Pancreas (tissue), 10 donors: ENCODE measurements at regions not wholly inside any gene's neighbourhood (a gene's known extent, or its start where the extent isn't known, plus 50 kb on each side); places are given as distances from the start of the nearest gene placed in this dataset.
A peak's percentile ranks its signal among the peaks of the same experiment; 100 is the strongest.

ENCODE experiments used
- ATAC-seq, 4 donors: fragments of 200-7000 bp; cut with Tn5 transposase; one replicate each; pipeline versions ENCODE4 v1.8.0 to v1.9.1; 2020; ENCODE audit warnings: mild to moderate bottlenecking in 4 of 4, moderate library complexity in 4 of 4
- DNase-seq, 6 donors: peaks; one replicate each; pipeline ENCODE4 v3.0.0-alpha.2; 2020
- FAIRE-seq: peaks from 2 replicates; lab custom pipeline; 2012; peaks lifted over from hg19 to GRCh38; lab: Jason Lieb, UNC
- H3K27ac ChIP-seq, 4 donors: fragments of 200-600 bp; sonication (generic); 1 replicate in 3 of 4; 2 replicates in 1 of 4; pipeline versions ENCODE4 v1.5.0 to v1.8.0; 2020
- H3K27me3 ChIP-seq, 4 donors: fragments of 200-600 bp; one replicate each; pipeline ENCODE4 v1.8.0; 2021
- H3K36me3 ChIP-seq, 3 donors: fragments of 200-600 bp; sonication (generic) in 1 of 3; one replicate each; pipeline versions ENCODE4 v1.5.0 to v1.8.0; 2020 to 2021
- H3K4me1 ChIP-seq, 3 donors: fragments of 200-600 bp; one replicate each; pipeline ENCODE4 v1.8.0; 2021
- H3K4me3 ChIP-seq, 4 donors: fragments of 200-600 bp; sonication (generic) in 2 of 4; one replicate each; pipeline versions ENCODE4 v1.5.0 to v1.8.0; 2020 to 2021
- H3K9me3 ChIP-seq, 4 donors: fragments of 200-600 bp; one replicate each; pipeline ENCODE4 v1.8.0; 2021
- WGBS, 2 donors: extraction: QIAGEN DNeasy Blood & Tissue Kit; methylation state at CpG; one replicate each; pipeline ENCODE4 v1.1.7; 2013; 5-methylcytosine and 5-hydroxymethylcytosine counted together
- intact Hi-C, 3 donors: fragments of 100-400 bp; cut with DNase I; formaldehyde crosslinking; loops; one replicate each; pipeline versions ENCODE4 v1.11.1 to v1.14.2; 2022
- TF ChIP-seq, protein P1 (sequence below), 4 donors: fragments of 200-600 bp; sonication (generic) in 3 of 4; IDR thresholded peaks; one replicate each; pipeline versions ENCODE4 v1.5.0 to v1.8.0; 2021; ENCODE audit warnings: antibody characterized with exemption in 4 of 4
- donor health status: healthy with polysubstance abuse.
- donor health status: DM: no; HTN: no; CAD: no; lungs with moderate emphysema.
- donor health status: DM: no; HTN: no; CAD: no.
- donor health status: control.
- donor health status: control.
- donor health status: Bipolar disorder and iron deficiency.
- donor health status: DM: yes; HTN: yes; CAD: no.
- donor health status: DM: no; HTN: no; CAD: no.
- donor health status: DM: no; HTN: no; CAD: no.
- donor health status: DM: yes; HTN: yes; CAD: no.

DNA sequence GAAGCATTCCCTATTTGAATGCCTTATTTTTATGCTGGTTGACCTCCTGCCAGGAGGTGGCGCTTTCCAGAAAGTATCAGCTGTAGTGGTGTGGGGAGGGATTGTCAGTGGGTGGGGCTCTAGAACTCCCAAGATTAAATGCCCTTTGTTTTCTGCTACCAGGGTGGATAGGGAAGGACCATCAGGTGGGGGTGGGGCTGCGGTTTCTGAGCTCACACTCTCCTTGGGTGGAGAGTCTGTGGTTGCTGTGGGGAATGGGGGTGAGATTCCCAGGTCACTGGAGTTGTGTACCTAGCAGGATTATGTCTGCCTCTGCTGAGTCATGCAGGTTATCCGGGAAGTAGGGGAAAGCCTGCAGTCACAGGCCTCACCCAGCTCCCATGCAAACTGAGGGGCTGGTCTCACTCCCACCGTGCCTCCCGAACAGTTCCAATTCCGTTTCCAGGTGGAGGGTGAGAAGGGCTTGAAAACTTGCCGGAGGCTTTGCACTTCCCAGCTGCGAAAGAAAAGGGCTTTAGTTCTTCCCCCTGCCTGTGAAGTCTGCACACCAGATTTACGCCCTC is 68.3 kb downstream of the ALG10B start:
- DNase-seq (peak in 1 of 6 donors; percentile 8), FAIRE-seq (no peak), ATAC-seq (no peak)
- no peak overlapping the region for H3K4me3 ChIP-seq
- H3K27me3 ChIP-seq, result no peaks in the 10 kb centered on the region
- intact Hi-C loops, result no loop called here
- H3K9me3 ChIP-seq, result no peaks in the 10 kb centered on the region
- no peaks in the 10 kb centered on the region for H3K36me3 ChIP-seq
- TF ChIP-seq, protein P1, sequence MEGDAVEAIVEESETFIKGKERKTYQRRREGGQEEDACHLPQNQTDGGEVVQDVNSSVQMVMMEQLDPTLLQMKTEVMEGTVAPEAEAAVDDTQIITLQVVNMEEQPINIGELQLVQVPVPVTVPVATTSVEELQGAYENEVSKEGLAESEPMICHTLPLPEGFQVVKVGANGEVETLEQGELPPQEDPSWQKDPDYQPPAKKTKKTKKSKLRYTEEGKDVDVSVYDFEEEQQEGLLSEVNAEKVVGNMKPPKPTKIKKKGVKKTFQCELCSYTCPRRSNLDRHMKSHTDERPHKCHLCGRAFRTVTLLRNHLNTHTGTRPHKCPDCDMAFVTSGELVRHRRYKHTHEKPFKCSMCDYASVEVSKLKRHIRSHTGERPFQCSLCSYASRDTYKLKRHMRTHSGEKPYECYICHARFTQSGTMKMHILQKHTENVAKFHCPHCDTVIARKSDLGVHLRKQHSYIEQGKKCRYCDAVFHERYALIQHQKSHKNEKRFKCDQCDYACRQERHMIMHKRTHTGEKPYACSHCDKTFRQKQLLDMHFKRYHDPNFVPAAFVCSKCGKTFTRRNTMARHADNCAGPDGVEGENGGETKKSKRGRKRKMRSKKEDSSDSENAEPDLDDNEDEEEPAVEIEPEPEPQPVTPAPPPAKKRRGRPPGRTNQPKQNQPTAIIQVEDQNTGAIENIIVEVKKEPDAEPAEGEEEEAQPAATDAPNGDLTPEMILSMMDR (IDR thresholded peaks at IDR 0.05), result no peak
- no peaks in the 10 kb centered on the region for H3K4me1 ChIP-seq
- H3K27ac ChIP-seq, result no peak overlapping the region
- 62 to 67% methylated on average over 9 of the region's 9 CpGs for WGBS, 2 donors

GRCh38 chr12:38385486-38385885 is 68.9 kb downstream of the ALG10B start:
- Histone ChIP-seq H3K4me3 (no peak overlapping the region), H3K27me3 (no peaks in the 10 kb centered on the region), H3K36me3 (no peaks in the 10 kb centered on the region), H3K9me3 (no peaks in the 10 kb centered on the region), H3K27ac (no peak overlapping the region), H3K4me1 (no peaks in the 10 kb centered on the region)
- no peak for DNase-seq
- TF ChIP-seq, protein P1 (IDR thresholded peaks at IDR 0.05), result no peak
- no peak for FAIRE-seq
- ATAC-seq, result no peak
- WGBS, 2 donors, result 14 to 33% methylated on average over 1 of the region's 1 CpG
- intact Hi-C loops, result no loop called here

DNA sequence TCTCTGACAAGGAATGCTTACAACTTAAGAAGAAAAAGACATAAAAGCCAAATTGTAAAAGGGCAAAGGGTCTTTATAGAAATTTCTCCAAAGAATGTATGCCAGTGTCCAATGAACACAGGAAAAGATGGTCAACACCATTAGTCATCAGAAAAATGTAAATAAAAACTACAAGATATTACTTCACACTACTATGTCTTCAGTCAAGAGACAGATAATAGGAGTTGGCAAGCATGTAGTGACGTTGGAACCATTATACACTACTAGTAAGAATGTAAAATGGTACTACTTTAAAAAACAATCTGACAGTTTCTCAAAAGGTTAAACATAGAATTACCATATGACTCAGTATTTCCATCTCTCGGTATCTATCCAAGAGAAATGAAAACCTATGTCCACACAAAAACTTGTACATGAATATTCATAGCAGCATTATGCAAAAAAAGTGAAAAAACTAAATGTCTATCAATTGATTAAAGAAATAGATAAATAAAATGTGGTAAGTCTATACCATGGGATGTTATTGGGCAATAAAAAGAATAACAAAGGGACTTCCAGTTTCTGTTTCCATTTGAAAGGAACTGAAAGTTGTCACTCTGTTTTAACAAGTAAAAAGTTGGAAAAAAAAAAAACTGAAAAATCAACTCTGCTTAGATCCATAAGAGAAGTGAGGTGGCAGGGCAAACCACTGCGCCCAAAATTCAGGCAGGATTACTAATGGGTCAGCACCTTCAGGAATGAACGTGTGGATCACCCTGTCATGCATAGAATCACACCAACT is 69.8 kb downstream of the ALG10B start:
- H3K4me3 ChIP-seq, result no peak overlapping the region
- no peaks in the 10 kb centered on the region for H3K4me1 ChIP-seq
- ATAC-seq (peak in 1 of 4 donors; percentile 19), DNase-seq (no peak), FAIRE-seq (no peak)
- 33 to 45% methylated on average over 4 of the region's 4 CpGs for WGBS, 2 donors
- intact Hi-C loops, result no loop called here
- TF ChIP-seq, protein P1 (IDR thresholded peaks at IDR 0.05), result no peak
- no peaks in the 10 kb centered on the region for H3K27me3 ChIP-seq
- no peaks in the 10 kb centered on the region for H3K9me3 ChIP-seq
- no peak overlapping the region for H3K27ac ChIP-seq
- H3K36me3 ChIP-seq, result no peaks in the 10 kb centered on the region

DNA sequence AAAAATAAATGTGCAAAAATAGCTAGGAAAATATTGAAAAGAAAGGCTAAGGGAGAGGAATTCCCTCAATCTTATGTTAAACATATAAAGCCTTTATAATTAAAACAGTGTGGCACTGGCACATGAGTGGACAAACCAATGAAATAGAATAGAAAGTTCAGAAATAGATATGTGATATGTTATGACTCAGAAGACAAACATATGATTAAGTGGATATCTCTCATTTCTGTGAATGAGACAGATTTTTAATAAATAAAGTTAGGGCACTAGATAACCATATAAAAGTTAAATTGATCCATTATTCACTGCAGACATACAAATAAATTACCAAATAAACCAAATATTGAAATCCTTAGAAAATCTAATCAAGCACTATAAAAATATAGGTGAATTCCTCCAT is 73.0 kb downstream of the ALG10B start:
- Histone ChIP-seq H3K36me3 (no peaks in the 10 kb centered on the region), H3K9me3 (no peaks in the 10 kb centered on the region), H3K4me1 (no peaks in the 10 kb centered on the region), H3K27me3 (no peaks in the 10 kb centered on the region), H3K4me3 (no peak overlapping the region), H3K27ac (no peak overlapping the region)
- no peak for DNase-seq
- ATAC-seq, result no peak
- FAIRE-seq, result no peak
- intact Hi-C loops, result no loop called here
- TF ChIP-seq, protein P1 (IDR thresholded peaks at IDR 0.05), result no peak

DNA sequence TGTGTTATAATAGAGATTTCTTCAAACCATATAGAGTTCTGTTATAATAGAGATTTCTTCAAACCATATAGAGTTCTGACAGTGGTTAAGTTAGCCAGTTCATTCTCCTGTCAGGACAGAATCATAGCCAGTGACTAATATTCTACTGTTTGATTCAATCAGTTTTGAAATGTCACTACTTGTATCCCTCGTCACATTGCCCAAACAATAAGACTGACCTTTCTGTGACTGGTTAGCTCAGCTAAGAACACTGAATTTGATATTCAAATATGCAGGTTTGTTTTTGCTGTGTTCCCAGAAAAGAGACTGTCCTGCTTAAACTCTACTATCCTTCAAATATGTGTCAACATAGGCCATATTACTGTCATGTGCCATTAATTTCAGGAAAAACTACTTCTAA is 74.4 kb downstream of the ALG10B start:
- FAIRE-seq (no peak), DNase-seq (no peak), ATAC-seq (no peak)
- Histone ChIP-seq H3K4me1 (no peaks in the 10 kb centered on the region), H3K27ac (no peak overlapping the region), H3K4me3 (no peak overlapping the region), H3K27me3 (no peaks in the 10 kb centered on the region), H3K9me3 (no peaks in the 10 kb centered on the region), H3K36me3 (no peaks in the 10 kb centered on the region)
- intact Hi-C loops, result no loop called here
- TF ChIP-seq, protein P1 (IDR thresholded peaks at IDR 0.05), result no peak
- WGBS, 2 donors, result 17 to 23% methylated on average over 1 of the region's 1 CpG
